Peyer's patch (tissue), 4 donors: ENCODE measurements at regions not wholly inside any gene's neighbourhood (a gene's known extent, or its start where the extent isn't known, plus 50 kb on each side); places are given as distances from the start of the nearest gene placed in this dataset.

Experiments
- DNase-seq, 3 donors: peaks; one replicate each; pipeline ENCODE4 v3.0.0-alpha.2; 2017 to 2019
- H3K27ac ChIP-seq, 4 donors: fragments of 200-600 bp; sonication (generic); one replicate each; pipeline ENCODE4 v1.5.1; 2016 to 2019
- H3K27me3 ChIP-seq, 2 donors: fragments of 200-600 bp; sonication (generic); one replicate each; pipeline ENCODE4 v1.5.1; 2019
- H3K36me3 ChIP-seq, 3 donors: fragments of 200-600 bp; sonication (generic); one replicate each; pipeline ENCODE4 v1.5.1; 2016 to 2019
- H3K4me1 ChIP-seq, 4 donors: fragments of 200-600 bp; sonication (generic); one replicate each; pipeline ENCODE4 v1.5.1; 2016 to 2019
- H3K4me3 ChIP-seq, 4 donors: fragments of 200-600 bp; sonication (generic); 1 replicate in 3 of 4; 2 replicates in 1 of 4; pipeline ENCODE4 v1.5.1; 2016 to 2019; ENCODE audit warnings: mild to moderate bottlenecking in 1 of 4
- H3K9me3 ChIP-seq, 4 donors: fragments of 200-600 bp; sonication (generic); one replicate each; pipeline ENCODE4 v1.5.1; 2016 to 2019; ENCODE audit warnings: mild to moderate bottlenecking in 1 of 4
- POLR2A ChIP-seq, 2 donors: fragments of 450-650 bp; IDR thresholded peaks; one replicate each; pipeline ENCODE4 v1.5.1; 2017; ENCODE audit warnings: antibody characterized with exemption in 2 of 2, mild to moderate bottlenecking in 2 of 2, moderate library complexity in 2 of 2
- TF ChIP-seq, protein P1 (sequence below), 6 experiments: fragments of 450-650 bp in 4 of 6; fragments of 200-600 bp in 2 of 6; sonication (generic) in 1 of 6; IDR thresholded peaks; one replicate each; pipeline ENCODE4 v1.5.1; 2017 to 2019; ENCODE audit warnings: antibody characterized with exemption in 6 of 6, mild to moderate bottlenecking in 3 of 6, moderate library complexity in 1 of 6

DNA sequence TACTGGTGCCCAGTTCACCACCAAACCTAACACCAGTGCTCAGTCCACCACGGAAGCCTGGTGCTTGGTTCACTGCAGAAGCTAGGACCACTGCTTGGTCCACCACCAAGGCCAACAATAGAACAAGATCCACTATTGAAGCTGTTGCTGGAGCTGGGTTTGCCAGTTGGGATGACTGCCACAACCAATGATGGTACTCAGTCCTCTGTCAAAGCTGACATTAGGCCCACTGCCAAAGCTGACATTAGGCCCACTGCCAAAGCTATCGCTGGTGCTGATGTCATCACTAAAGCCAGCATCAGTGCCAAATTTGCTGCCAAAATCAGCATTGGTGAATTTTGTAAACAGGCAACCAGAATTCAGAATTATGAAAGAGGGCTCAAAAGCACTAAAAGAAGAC is 1850.2 kb upstream of the RAG2 start:
- Histone ChIP-seq H3K4me1 (no peaks in the 10 kb centered on the region), H3K36me3 (no peaks in the 10 kb centered on the region), H3K27ac (no peak overlapping the region), H3K9me3 (no peaks in the 10 kb centered on the region), H3K27me3 (no peaks in the 10 kb centered on the region), H3K4me3 (no peak overlapping the region)
- TF ChIP-seq, protein P1, sequence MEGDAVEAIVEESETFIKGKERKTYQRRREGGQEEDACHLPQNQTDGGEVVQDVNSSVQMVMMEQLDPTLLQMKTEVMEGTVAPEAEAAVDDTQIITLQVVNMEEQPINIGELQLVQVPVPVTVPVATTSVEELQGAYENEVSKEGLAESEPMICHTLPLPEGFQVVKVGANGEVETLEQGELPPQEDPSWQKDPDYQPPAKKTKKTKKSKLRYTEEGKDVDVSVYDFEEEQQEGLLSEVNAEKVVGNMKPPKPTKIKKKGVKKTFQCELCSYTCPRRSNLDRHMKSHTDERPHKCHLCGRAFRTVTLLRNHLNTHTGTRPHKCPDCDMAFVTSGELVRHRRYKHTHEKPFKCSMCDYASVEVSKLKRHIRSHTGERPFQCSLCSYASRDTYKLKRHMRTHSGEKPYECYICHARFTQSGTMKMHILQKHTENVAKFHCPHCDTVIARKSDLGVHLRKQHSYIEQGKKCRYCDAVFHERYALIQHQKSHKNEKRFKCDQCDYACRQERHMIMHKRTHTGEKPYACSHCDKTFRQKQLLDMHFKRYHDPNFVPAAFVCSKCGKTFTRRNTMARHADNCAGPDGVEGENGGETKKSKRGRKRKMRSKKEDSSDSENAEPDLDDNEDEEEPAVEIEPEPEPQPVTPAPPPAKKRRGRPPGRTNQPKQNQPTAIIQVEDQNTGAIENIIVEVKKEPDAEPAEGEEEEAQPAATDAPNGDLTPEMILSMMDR (IDR thresholded peaks at IDR 0.05): no peak
- no peak for DNase-seq

DNA sequence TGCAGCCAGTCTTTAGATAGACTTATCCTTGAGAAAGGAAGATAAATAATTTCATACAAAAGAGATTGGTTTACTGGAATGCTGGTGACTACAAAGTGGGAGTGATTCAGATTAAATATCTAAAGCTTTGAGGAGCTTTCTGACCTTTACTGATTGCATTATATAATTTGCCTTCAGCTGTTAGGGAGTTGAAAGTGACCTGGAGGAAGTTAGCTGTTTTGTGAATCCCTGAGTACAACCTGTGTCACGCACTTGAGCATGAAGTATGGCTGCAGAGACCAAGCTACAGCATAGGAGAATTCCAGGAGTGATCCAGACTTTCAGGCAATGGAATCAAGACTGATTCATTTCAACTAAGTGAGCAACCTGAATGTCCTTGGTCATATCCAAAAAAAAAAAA is 1848.3 kb upstream of the RAG2 start:
- H3K9me3 ChIP-seq: no peaks in the 10 kb centered on the region
- TF ChIP-seq, protein P1 (IDR thresholded peaks at IDR 0.05): no peak
- no peak for TF ChIP-seq POLR2A (IDR thresholded peaks at IDR 0.05)
- no peaks in the 10 kb centered on the region for H3K27me3 ChIP-seq
- no peaks in the 10 kb centered on the region for H3K4me1 ChIP-seq
- no peaks in the 10 kb centered on the region for H3K36me3 ChIP-seq
- H3K4me3 ChIP-seq: no peak overlapping the region
- no peak overlapping the region for H3K27ac ChIP-seq
- no peak for DNase-seq

DNA sequence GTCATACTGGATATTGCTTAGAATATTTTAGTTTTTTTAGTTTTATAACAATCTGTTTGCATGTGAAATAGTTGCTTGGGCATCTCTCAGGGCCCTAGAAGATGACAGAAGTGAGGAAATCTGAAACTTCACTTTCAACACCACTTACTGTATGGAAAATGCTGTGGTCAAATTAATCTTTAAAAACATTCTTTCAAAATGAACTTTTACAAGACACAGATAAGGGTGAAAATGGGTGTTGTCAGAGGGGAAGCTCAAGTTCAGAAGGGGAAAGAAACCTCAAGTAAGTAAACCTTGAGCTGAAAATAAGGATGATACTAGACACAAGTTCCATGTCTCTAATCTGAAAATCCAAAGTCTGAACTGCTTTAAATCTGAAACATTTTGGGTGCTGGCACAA is 1840.1 kb upstream of the RAG2 start:
- no peak for TF ChIP-seq POLR2A (IDR thresholded peaks at IDR 0.05)
- TF ChIP-seq, protein P1 (IDR thresholded peaks at IDR 0.05): no peak
- Histone ChIP-seq H3K36me3 (no peaks in the 10 kb centered on the region), H3K27me3 (no peaks in the 10 kb centered on the region), H3K4me1 (no peaks in the 10 kb centered on the region), H3K9me3 (no peaks in the 10 kb centered on the region), H3K27ac (no peak overlapping the region), H3K4me3 (no peak overlapping the region)
- DNase-seq: no peak

DNA sequence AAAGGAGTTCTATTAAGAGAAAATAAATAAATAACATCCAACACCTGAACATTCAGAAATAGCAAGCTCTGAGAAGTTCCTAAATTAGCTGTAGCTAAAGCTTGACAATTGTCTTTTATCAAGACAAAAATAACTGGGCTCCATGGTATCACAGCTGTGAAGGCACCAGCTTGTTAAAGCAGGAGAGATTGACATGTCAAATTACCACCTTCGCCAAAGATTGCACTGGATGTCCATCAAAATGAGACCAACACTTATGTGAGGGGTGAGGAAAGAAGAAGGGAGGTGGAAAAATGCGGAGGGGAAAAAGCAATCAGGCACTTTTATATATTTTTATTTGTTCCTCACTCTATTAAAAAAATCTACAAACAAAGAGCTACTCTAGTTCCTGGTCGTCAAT is 1827.5 kb upstream of the RAG2 start:
- DNase-seq: no peak
- no peaks in the 10 kb centered on the region for H3K27me3 ChIP-seq
- no peaks in the 10 kb centered on the region for H3K4me1 ChIP-seq
- no peak overlapping the region for H3K4me3 ChIP-seq
- H3K36me3 ChIP-seq: no peaks in the 10 kb centered on the region
- H3K9me3 ChIP-seq: no peaks in the 10 kb centered on the region
- TF ChIP-seq, protein P1 (IDR thresholded peaks at IDR 0.05): no peak
- TF ChIP-seq POLR2A (IDR thresholded peaks at IDR 0.05): no peak
- H3K27ac ChIP-seq: no peak overlapping the region

DNA sequence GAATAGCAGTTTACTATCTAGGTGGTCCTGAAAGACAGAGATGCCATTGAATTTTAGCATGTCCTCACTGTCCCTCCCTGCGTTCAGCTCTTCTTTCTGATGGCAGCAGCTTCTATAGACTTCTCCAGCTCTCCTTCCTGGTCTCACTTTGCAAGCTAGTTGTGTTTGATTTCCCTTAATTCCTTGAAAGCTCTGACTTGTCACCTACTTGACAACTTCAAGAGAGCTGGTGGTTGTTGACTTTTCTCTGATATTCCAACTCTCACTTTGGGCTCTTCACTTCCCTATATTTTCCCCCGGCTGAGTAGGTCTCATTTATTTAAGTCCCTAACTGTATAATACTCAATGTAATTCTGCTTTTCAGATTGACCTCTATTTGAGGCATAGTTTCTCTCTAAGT is 1825.0 kb upstream of the RAG2 start:
- DNase-seq: no peak
- no peaks in the 10 kb centered on the region for H3K27me3 ChIP-seq
- H3K9me3 ChIP-seq: no peaks in the 10 kb centered on the region
- H3K4me3 ChIP-seq: no peak overlapping the region
- no peaks in the 10 kb centered on the region for H3K36me3 ChIP-seq
- H3K27ac ChIP-seq: no peak overlapping the region
- H3K4me1 ChIP-seq: no peaks in the 10 kb centered on the region
- no peak for TF ChIP-seq POLR2A (IDR thresholded peaks at IDR 0.05)
- TF ChIP-seq, protein P1 (IDR thresholded peaks at IDR 0.05): no peak

DNA sequence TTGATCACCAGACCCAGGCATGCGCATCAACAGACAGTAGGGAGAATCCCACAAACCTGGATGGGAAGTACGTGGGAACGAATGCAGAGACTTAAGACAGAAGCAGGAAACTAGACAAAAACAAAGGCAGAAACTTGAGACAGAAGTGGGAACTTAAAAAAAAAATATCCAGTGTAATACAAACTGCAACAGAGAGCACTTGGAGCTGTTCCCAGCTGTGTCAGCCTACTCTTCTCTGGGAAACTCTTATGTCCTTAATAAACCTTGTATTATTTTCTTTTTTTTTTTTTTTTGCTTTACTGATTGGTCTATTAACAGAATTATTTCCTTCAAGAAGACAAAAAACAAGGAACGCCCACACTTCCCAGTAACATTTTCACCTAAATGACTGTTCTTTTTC is 1818.1 kb upstream of the RAG2 start:
- Histone ChIP-seq H3K4me3 (no peak overlapping the region), H3K36me3 (no peaks in the 10 kb centered on the region), H3K27me3 (no peaks in the 10 kb centered on the region), H3K9me3 (no peaks in the 10 kb centered on the region), H3K4me1 (no peaks in the 10 kb centered on the region), H3K27ac (no peak overlapping the region)
- DNase-seq: no peak
- no peak for TF ChIP-seq POLR2A (IDR thresholded peaks at IDR 0.05)
- TF ChIP-seq, protein P1 (IDR thresholded peaks at IDR 0.05): no peak
